IPS-15b (cell line): ENCODE measurements at regions not wholly inside any gene's neighbourhood (a gene's known extent, or its start where the extent isn't known, plus 50 kb on each side); places are given as distances from the start of the nearest gene placed in this dataset.

Experiments used
- H3K27me3 ChIP-seq: one replicate; pipeline ENCODE4 v1.6.1; 2013; ENCODE audit warnings: low read length; ENCODE audit not compliant: control insufficient read depth, insufficient read depth
- H3K36me3 ChIP-seq: one replicate; pipeline ENCODE4 v1.6.1; 2013; ENCODE audit warnings: low read length; ENCODE audit not compliant: control insufficient read depth, insufficient read depth
- H3K4me1 ChIP-seq: one replicate; pipeline ENCODE4 v1.6.1; 2013; ENCODE audit warnings: mild to moderate bottlenecking, low read length; ENCODE audit not compliant: control insufficient read depth, insufficient read depth
- H3K4me3 ChIP-seq: one replicate; pipeline ENCODE4 v1.5.1; 2013; ENCODE audit warnings: low read depth, low read length
- H3K9ac ChIP-seq: one replicate; pipeline ENCODE4 v1.6.1; 2013; ENCODE audit warnings: low read depth, mild to moderate bottlenecking, low read length
- H3K9me3 ChIP-seq: one replicate; pipeline ENCODE4 v1.6.1; 2013; ENCODE audit warnings: mild to moderate bottlenecking, low read length; ENCODE audit not compliant: control insufficient read depth, insufficient read depth

DNA sequence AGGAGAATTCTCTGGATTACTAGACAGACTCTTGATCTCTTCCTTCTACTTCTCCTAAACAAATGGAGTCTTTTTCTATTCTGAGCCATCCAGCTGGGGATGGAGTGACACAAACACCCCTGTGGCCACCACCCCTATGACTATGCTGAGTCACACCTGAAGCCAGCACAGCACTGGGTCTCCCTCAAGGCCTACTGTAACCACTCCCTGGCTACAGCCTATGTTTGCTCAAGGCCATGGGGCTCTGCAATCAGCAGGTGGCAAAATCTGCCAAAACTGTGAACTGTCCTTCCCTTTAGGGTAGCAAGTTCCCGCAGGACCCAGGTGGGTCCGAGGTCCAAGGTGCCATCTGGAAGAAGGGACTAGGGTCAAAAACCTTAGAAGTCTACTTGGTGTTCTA, 132.3 kb downstream of the TINAG start:
- no peak overlapping the region for H3K9ac ChIP-seq
- H3K9me3 ChIP-seq, result no peaks in the 10 kb centered on the region
- H3K4me3 ChIP-seq, result no peak overlapping the region
- H3K36me3 ChIP-seq, result no peaks in the 10 kb centered on the region
- H3K4me1 ChIP-seq, result no peaks in the 10 kb centered on the region
- H3K27me3 ChIP-seq, result no peaks in the 10 kb centered on the region

DNA sequence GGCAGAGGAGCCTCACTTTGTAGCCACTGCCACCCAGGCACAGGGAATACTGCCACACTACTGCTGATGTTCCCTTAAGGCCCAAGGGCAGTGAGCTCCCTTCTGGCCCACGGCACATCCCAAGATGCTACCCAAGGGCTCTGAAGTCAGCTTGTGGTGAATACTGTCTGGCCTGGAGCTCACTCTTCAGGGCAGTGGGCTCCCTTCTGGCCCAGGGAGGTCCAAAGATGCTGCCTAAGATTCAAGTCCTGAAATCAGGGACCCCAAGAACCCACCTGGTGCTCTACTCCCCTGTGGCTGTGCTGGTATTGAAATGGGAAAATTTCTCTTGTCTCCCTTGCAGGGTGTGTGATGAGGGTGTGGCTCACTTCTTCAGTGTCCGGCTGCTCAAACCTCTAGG, 132.8 kb downstream of the TINAG start:
- no peak overlapping the region for H3K4me3 ChIP-seq
- H3K27me3 ChIP-seq, result no peaks in the 10 kb centered on the region
- no peaks in the 10 kb centered on the region for H3K9me3 ChIP-seq
- no peaks in the 10 kb centered on the region for H3K36me3 ChIP-seq
- no peak overlapping the region for H3K9ac ChIP-seq
- no peaks in the 10 kb centered on the region for H3K4me1 ChIP-seq

DNA sequence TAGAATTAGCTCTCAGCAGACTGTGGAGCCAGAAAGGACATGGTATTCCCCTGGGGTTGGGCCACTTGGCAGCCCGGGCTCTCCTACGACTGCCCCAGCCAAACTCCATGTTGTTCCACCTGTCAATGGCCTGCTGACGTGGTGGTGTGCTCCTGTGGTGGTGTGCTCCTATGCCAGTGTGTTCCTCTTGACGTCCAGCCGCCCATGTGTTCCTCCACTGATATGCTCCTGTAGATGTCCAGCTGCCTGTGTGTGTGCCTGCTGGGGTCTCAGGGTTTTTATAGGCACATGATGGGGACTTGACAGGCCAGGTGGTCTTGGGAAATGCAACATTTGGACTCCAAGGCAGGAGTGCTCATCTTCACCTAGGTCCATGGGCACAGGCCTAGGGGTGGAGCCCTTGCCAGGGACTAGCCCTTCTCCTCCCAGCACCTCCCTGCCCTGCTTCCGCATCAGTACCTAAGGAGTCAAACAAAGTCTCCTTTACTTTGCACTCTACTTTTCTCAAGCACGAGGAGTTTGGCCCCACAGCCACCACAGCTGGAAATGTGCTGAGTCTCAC, 133.5 kb downstream of the TINAG start:
- Histone ChIP-seq H3K9me3 (no peaks in the 10 kb centered on the region), H3K9ac (no peak overlapping the region), H3K27me3 (no peaks in the 10 kb centered on the region), H3K4me3 (no peak overlapping the region), H3K36me3 (no peaks in the 10 kb centered on the region), H3K4me1 (no peaks in the 10 kb centered on the region)

DNA sequence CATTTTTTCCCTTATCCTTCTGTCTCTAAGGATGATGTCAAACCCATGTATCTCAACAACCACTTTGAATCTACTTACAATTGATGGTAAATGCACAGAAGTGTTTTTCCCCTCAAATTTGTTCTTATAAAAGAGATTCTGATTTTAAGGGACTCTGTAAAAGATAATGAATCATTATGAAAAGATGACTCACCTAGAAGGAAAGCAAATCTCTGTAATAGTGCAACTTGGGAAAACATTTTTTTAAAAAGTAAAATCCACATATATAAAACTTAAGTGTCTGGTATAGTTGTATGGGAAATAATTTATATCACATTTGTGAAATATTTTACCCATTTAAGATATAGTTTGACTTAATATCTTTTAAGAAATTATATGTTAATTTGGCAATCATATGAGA, 137.0 kb downstream of the TINAG start:
- Histone ChIP-seq H3K9me3 (no peaks in the 10 kb centered on the region), H3K4me3 (no peak overlapping the region), H3K27me3 (no peaks in the 10 kb centered on the region), H3K4me1 (no peaks in the 10 kb centered on the region), H3K36me3 (no peaks in the 10 kb centered on the region), H3K9ac (no peak overlapping the region)

DNA sequence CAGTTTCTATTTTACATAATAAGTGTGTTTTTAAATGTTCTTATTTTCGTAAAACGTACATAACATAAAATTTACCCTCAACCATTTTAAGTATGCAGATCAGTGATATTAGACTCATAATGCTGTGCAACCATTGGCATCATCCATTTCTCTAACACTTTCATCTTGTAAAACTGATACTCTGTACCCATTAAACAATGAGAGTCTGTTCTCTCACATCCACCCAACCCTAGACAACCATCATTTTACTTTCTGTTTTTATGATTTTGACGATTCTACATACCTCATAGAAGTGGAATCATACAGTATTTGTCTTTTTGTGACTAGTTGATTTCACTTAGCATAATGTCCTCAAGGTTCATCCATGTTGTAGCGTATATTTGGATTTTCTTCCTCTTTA, 140.4 kb downstream of the TINAG start:
- Histone ChIP-seq H3K4me1 (no peaks in the 10 kb centered on the region), H3K9me3 (no peaks in the 10 kb centered on the region), H3K4me3 (no peak overlapping the region), H3K27me3 (no peaks in the 10 kb centered on the region), H3K9ac (no peak overlapping the region), H3K36me3 (no peaks in the 10 kb centered on the region)

DNA sequence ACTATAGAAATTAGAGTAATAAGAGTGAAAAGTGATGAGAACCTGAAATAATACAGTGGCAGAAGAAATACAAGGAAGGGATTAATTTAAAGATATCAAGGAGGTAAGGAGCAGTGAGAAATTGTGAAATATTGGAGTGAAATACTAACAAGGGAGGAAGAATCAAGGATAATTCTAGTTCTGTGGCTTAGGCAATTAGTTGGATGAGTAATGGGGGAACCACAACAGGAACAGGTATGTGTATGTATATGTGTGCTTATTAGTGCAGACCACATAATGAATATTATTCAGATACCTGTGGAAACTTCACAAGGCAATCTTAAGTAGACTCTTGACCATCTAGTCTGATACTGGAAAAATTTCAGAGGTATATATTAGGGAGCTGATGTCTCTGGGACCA, 143.3 kb downstream of the TINAG start:
- no peak overlapping the region for H3K9ac ChIP-seq
- H3K4me3 ChIP-seq, result no peak overlapping the region
- no peaks in the 10 kb centered on the region for H3K9me3 ChIP-seq
- H3K36me3 ChIP-seq, result no peaks in the 10 kb centered on the region
- no peaks in the 10 kb centered on the region for H3K4me1 ChIP-seq
- H3K27me3 ChIP-seq, result no peaks in the 10 kb centered on the region

DNA sequence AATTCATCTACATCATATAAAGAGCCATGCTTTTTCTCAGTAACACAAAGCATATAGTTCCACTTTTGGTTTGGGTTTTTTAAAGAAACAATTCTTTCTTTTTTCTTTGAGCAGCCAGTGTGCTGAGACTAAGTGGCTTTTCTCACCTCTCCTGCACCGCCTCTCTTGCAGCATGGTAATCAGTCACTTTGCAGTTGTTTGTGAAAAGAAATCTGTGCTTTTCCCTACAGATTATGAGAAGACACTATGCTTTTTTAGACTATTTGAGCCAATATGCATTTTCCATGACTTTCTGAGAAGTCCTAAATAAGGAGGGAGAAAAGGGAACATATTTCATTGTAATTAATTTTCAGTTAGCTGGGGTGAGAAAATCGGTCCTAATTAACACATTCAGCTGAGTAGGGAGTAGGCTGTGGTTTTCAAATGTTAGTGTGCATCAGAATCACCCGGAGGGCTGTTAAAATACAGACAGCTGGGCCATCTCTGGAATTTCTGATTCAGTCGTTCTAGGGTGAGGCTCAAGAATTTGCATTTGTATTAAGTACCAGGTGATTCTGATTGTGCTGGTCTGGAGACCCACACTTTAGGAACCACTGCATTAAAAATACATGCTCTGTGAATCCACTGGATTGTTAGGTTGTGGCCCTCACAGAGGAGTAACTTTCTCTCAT, 155.2 kb downstream of the TINAG start:
- peaks cover 5% of the 10 kb centered on the region for H3K4me1 ChIP-seq
- H3K4me3 ChIP-seq, result no peak overlapping the region
- H3K9me3 ChIP-seq, result no peaks in the 10 kb centered on the region
- no peaks in the 10 kb centered on the region for H3K27me3 ChIP-seq
- H3K36me3 ChIP-seq, result no peaks in the 10 kb centered on the region
- H3K9ac ChIP-seq, result no peak overlapping the region

DNA sequence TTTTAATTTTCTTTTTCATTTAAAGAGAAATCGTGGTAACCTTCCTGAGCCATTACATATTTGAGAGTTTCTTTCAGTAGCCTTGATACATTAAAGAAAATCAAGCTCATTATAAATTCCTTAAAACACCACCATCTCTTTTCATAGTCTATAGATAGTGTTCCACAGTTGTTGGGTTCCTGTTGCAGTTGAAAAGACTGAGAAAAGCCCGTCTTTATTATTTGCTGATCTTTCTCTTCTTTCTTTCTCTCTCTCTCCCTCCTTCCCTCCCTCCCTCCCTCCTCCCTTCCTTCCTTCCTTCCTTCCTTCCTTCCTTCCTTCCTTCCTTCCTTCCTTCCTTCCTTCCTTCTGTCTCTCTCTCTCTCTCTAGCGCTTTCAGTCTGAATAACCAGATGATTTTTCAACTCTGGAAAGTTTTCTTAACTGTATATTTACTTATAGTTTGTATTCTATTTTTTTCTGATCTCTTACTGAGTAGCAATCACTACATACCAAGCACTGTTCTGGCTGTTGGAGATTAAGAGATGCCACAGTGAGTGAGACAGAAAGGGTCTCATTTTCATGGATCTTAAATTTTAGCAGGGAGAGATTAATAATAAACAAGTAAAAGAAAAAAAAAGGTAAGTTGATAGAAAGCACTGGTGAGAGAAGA, 157.5 kb downstream of the TINAG start:
- Histone ChIP-seq H3K4me3 (no peak overlapping the region), H3K36me3 (no peaks in the 10 kb centered on the region), H3K4me1 (peaks cover 5% of the 10 kb centered on the region), H3K9me3 (no peaks in the 10 kb centered on the region), H3K27me3 (no peaks in the 10 kb centered on the region), H3K9ac (no peak overlapping the region)

DNA sequence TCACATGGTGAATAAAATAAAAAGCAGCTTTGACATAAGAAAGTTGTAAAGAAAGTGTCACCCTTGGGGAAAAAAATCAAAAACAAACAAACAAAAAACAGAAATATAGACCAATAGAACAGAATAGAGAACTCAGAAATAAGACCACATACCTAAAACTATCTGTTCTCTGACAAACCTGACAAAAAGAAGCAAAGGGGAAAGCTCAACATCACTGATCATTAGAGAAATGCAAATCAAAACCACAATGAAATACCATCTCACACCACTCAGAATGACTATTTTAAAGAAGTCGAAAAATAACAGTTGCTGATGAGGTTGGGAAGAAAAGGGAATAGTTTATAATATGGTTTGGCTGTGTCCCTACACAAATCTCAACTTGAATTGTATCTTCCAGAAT, 159.1 kb downstream of the TINAG start:
- Histone ChIP-seq H3K4me3 (no peak overlapping the region), H3K4me1 (peaks cover 5% of the 10 kb centered on the region), H3K9ac (no peak overlapping the region), H3K9me3 (no peaks in the 10 kb centered on the region), H3K36me3 (no peaks in the 10 kb centered on the region), H3K27me3 (no peaks in the 10 kb centered on the region)

DNA sequence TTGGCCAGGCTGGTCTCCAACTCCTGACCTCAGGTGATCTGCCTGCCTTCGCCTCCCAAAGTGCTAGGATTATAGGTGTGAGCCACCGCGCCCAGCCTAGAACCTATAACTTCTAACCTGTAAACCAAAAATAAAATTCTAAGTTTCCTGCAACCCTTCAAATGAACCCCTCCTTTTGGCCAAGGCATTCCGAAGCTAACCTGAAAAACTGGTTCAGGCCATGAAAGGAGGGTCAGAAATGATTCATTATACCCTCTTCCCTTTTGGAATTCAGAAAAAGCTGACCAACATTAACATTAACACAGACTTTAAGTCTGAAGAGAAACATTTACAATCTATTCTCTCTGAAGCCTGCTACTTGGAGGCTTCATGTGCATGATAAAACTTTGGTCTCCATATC, 165.1 kb downstream of the TINAG start:
- Histone ChIP-seq H3K27me3 (no peaks in the 10 kb centered on the region), H3K9me3 (no peaks in the 10 kb centered on the region), H3K36me3 (no peaks in the 10 kb centered on the region), H3K4me1 (no peaks in the 10 kb centered on the region), H3K9ac (no peak overlapping the region), H3K4me3 (no peak overlapping the region)

DNA sequence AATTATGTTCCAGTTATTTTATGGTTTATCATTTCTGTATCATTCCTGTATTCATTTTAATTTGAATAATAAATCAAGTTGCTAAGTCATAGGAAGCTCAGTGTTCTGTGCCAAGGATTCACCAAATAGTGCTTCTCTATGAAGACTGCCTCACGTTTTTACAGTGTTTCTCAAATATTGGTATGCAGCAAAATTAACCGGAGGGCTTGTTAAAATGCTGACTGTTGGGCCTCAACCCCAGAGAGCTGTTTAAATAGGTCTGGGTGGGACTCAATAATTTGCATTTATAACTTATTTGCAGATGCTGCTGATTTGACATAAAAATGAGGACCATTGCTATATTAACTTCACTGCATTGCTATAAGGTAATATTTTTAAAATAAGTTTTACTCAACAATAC, 166.7 kb downstream of the TINAG start:
- Histone ChIP-seq H3K36me3 (no peaks in the 10 kb centered on the region), H3K4me1 (no peaks in the 10 kb centered on the region), H3K27me3 (no peaks in the 10 kb centered on the region), H3K9me3 (no peaks in the 10 kb centered on the region), H3K4me3 (no peak overlapping the region), H3K9ac (no peak overlapping the region)

DNA sequence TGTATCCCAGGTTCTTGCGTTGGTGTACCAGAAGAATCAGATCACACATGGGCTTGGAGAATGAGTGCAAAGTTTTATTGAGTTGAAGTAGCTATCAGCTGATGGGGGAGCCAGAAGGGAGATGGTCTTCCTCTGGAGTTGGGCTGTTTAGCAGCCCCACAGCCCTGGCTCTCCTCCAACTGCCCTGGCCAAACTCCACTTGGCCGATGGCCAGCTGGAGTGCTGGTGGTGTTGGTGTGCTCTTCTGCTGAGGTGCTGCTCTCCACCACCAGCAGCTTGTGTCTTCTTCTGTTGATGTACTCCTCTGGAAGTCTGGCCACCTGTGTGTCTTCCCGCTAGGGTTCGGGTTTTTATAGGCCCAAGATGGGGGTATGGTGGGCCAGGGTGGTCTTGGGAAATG, 172.8 kb downstream of the TINAG start:
- Histone ChIP-seq H3K9ac (no peak overlapping the region), H3K9me3 (no peaks in the 10 kb centered on the region), H3K27me3 (no peaks in the 10 kb centered on the region), H3K4me1 (no peaks in the 10 kb centered on the region), H3K36me3 (no peaks in the 10 kb centered on the region), H3K4me3 (no peak overlapping the region)
